Occipital lobe (tissue), 1 donor: ENCODE measurements at regions not wholly inside any gene's neighbourhood (a gene's known extent, or its start where the extent isn't known, plus 50 kb on each side); places are given as distances from the start of the nearest gene placed in this dataset.

Experiments
- DNase-seq: peaks from one replicate; lab custom pipeline; 2025; lab: John Stamatoyannopoulos, UW

DNA sequence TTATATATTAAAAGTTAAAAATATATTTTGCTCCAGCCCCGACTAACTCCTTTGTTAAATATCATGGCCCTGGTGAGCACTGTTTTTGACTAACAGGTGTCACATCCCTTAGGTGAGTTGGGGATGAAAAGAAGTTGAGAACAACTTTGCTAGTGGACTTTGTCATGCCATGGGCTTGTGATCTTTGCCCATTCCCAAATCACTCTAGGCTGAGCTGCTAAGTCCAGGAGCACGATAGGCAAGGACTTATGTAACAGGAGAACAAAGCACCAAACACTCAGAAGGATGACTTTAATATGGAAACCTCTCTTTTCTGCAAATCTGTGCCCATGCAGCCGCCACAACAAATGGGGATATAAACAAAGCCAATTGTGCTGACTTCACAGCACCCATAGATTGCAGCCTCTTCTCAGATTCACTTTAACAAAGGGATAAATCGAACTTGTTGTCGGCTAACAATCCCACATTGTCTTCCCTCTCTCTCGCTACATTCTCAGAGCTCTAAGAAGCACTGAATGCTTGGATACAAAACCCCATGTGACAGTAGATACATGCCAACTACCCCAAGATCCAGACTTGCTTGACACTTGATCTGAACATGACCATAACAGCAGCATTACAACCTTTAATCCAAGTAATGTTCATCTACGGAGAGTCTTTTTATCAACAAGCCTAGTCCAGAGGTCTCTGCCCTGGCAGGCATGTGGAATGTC lies 86.8 kb upstream of the CD180 start:
- DNase-seq, result peak; percentile 55

DNA sequence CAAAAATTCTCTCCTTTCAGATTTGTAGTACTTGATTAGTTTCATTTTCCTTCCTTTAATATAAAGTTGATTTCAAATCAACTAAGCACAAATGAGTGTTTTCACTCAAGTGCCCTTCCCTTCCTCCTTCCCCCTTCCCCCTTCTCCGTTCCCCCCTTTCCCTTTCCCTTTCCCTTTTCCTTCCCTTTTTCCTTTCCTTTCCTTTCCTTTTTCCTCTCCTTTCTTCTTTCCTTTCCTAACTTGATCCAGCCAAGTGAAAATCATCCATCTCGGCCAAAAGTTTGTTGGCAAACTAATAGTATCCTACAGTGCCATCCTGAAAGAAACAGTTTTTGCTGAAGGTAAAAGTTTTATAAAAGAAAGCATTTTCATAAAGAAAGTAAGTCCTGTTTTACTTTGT lies 85.3 kb upstream of the CD180 start:
- no peak for DNase-seq

DNA sequence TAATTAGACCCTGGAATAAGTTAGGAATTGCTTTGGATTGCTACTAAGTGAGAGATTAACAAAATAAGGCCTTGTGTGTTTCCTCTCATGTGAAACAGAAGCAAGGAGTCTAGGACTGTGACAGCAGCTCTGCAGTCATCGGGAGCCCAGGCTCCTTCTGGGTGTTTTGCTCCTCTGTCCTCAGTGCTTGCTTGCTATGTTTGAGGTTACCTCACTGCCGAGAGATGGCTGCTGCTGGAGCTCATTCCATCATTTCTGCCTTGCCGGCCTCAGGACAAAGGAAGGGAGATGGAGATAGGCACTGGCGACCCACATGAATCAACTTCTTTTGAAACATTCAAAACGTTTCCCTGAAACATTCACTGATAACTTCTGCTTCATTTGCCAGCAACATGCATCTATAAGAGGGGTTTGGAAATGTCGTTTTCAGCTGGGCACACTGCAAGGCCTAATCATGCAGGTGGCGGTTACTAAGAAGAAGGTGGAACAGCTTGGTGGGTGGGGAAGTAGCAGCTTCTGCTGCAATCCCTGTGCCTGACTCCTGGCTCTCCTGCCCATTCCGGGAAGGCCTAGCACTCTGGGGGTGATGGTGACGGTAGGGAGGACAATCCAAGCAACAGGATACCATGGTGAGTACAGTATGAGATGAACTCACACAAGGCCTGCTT lies 77.2 kb upstream of the CD180 start:
- DNase-seq, result no peak

DNA sequence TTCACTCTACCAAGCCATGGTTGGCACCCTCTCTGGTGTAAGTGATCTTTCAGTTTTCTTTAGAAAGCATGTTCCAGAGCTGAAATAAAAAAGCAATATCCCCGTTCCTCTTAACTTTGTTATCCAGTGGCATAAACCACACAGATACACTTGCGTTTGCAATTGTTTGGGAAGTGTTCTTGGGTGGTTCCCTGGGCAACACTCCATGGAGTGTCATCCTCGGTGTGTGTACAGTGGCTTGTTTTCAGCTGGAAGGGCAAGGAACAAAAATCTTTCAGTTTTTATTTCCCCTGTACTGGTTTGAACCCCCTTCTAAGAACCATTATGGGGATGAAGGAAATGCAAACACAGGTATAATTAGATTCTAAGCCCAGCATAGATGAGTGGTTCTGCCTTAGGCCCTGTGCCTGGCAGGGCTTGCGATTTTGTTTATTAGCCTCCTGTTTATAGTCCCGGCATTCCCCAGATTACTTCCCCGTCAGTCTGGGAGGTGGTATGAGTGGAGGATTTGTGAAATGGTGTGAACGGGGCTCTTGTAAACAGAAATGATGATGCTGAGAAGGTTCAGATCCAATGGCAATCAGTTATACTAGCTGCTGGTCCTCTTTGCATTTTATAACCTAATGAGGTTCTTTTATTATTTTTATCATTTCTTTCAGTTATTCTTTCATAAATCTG lies 76.0 kb upstream of the CD180 start:
- DNase-seq, result no peak

DNA sequence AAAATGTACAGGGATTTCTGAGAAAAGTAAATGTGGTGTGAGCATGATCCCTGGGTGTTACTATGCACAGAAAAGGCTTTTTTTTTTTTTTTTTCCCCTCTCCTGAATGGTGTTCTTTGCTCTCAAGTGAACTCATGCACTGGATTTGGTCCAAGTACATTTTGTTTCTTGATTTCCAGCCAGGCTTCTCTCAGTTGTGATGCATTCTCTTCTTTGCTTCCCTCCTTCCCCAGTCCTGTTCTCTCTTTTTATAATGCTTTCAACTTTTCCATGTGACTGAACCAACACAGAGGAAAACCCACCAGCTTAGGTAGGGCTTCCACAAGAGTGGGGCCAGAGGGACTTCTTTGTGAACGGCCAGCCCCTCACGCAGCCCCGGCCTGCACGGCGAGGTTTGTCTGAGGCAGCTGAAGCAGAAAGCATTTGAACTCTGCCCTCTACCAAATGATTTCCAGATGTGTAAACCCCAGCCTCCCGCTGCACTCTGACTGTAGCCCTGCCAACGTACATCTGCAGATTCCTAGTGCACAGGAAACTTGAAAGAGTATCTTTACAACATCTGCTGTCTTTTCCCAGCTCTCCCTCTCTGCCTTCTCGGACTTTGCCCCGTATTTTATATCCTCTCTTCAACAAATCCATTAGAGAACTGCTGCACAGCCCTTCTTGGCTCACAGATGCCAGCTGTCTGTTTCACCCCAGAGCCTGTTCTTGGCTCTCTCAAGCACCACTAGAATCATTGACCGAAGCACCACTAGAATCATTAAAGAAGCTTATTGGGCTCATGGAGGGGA lies 71.8 kb upstream of the CD180 start:
- peak; percentile 77 for DNase-seq

DNA sequence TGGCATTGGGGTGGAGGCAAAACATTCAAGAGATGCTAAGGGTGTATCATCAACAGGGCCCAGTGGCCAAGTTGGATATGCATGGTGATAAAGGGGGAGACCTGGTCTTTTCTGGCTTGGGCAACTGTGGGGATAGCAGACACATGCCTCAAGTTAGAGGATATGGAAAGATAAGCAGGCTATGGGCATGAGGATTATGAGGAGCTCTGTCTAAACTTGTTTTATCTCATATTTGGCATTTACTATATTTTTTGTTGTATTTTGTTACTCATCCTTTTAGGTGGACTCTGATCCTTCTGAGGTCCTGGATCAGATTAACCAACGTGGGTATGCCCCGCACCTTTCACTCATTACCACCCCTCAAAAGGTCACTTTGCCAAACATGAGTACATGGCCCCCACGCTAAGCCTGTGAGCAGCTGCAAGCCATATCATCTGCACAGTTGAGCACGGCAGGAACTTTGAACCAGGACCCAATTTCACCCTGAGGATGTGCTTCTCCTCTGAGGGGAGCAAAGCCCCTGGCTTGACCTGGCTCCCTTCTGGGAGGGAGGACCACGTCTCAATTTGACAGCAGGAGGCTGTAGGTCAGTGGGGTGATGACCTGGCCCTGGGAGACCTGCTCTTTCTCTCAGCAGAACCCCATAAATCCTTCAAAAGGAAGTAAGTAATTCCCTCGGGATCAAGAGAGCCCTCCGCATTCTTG lies 71.1 kb upstream of the CD180 start:
- no peak for DNase-seq

DNA sequence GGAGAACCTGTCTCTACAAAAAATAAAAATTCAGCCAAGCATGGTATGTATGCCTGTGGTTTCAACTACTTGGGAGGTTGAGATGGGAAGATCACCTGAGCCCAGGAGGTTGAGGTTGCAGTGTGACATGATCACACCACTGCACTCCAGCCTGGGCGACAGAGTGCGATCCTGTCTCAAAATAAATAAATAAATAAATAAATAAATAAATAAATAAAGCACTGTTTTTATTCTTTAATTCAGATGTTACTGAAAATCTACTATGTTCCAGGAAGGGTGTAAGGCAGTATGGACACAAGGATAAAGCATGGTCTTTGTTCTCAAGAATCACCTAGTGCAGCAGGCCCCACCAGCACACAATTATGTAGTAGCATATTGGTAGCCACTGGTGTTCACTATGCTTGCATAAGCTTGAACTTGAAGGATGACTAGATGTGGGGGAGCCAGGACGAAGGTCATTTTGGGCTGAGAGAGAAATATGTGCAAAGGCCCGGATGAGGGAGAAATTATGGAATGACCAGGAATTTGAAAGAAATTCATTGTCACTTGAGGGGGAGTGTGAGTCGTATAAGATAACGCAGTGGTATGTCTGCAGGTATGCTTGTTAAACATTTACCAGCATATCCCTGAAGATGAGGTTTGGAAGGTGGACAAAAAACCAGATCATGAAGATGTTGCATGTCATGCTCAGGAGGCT lies 70.2 kb upstream of the CD180 start:
- no peak for DNase-seq

DNA sequence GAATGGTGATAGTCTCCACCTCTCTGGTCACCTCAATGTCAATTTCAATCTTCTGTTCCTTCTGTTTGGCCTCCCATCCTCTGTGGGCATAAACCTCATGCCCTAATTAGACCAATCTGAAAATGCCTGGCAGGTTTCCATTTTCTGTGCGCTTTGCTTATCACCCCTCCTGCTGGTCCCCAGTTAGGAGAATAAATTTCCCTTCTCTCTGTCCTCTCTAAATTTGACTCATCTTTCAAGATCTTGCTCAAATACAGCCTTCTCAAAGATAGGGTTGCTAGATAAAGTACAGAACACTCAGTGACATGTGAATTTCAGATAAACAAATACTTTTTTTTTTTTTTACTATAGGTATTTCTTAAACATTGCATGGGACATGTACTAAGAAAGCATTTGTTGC lies 69.4 kb upstream of the CD180 start:
- DNase-seq, result no peak

DNA sequence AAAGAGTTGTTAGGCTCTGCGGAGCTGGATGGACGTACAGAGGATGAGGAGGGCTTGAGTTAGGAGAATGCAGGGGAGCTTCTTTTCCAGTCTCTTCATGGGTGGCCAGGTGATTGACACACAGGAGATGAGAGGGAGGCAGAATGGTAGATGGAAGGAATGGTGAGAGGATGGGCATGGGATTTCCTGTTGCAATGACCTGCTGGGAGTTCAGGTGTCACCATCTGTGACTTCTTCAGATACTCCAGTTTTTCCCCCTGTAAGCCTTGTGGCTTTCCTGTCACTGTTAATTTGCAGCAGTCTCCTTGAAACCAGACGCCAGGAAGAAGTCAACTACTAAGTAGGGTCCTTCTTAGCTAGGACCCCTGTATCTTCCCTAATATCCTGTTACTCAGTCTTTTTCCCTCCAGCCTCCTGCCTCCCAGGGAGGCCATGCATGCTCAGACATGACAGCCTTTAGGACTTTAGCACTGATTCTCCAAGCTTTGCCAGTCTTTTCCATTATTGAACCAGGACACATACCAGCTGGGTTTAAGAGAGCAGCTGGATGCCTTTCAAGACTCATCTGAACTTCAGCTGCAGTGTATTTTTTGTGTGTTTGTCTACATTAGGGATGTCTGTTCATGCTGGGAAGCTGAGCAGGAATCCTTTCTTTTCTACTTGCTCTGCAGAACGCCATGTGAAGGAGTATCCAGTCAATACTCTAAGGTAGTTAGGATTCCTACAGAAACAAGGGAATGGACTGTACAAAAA lies 67.2 kb upstream of the CD180 start:
- no peak for DNase-seq

DNA sequence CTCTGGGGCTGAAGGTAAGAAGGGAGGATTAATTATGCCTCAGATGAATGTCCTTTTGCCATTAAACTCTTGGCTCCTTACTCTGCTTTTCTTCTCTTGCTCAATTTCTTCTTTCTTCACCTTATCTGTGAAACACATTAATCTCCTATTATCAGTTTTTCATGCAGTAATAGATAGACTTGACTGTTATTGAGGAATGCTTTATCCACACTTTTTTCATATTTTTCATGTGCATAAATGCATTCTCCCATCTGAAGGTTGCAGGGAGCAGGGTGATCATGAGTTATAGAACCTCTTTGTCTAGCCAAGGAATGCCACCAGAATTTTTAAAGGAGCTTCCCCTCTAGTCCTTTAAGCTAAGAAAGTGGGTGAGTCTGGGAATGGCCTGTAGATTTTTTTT lies 66.4 kb upstream of the CD180 start:
- DNase-seq, result no peak

DNA sequence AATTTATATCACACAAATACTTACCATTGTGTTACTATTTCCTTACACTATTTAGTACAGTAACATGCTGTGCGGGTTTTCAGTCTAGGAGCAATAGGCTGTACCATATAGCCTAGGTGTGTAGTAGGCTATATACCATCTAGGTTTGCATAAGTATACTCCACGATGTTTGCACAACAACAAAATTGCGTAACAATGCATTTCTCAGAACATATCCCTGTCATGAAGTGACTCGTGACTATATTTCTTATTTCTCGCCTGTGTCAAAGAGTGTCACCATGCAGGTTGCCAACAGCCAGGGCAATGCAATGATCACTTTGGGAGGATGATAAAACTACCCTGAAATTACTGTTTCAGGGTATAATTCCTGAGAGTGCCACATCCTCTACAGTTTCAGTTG lies 65.6 kb upstream of the CD180 start:
- DNase-seq, result no peak

DNA sequence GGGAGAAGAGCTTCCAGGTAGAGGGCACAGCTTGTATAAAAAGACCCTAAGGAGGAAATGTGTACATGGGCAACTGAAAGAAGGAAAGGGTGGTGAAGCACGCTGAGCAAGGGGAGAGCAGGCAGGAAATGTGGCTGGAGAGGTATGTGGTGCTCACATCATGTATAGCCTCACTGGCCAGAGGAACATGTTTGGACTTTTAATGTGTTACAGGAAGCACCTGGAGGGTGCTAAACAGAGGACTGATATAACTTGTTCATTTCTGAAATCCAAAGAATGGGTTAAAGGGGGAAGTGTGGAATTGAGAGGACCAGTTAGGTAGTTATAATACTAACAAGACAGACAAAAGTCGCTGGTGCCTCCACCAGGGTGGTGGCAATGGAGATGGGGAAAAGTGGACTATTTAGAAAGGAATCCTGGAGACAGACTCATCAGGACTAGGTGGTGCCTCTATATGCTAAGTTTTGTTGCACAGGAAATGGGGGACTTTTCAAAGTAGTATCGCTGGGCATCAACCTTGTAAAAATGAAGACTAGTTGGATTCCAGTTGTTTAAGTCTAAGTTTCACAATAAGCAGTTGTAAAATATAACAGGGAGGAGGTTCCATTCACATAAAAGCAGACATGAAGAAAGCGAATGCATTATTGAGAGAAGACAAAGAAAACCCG lies 63.1 kb upstream of the CD180 start:
- DNase-seq, result no peak

DNA sequence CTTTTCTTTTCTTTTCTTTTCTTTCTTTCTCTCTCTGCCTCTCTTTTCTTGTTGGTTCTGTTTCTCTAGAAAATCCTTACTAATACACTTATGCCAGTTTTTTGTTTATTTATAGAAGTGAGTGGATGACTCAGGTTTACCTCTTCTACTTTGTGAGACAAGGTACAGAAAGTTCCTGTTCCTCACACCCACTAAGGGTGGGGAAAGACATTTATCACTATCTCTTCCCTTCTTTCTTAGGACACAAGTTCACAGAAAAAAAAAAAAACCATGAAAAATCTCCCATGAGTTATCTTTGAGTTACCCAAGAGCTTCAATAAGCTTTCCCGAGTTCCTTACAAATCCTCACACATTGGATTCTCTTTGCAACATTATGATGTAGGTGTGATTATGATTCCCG lies 60.9 kb upstream of the CD180 start:
- no peak for DNase-seq

DNA sequence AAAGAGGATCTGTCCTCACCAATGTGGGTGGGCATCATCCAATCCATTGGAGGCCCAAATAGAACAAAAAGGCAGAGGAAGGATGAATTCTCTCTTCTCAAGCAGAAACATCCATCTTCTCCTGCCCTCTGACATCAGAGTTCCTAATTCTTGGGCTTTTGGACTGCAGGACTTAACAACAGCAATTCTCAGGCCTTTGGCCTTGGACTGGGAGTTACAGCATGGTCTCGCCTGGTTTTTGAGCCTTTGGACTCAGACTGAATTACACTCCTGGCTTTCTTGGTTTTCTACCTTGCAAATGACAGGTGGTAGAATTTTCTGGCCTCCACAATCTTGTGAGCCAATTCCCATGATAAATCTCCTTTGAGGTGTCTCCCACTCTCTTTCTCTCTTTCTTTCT lies 60.5 kb upstream of the CD180 start:
- DNase-seq, result no peak

DNA sequence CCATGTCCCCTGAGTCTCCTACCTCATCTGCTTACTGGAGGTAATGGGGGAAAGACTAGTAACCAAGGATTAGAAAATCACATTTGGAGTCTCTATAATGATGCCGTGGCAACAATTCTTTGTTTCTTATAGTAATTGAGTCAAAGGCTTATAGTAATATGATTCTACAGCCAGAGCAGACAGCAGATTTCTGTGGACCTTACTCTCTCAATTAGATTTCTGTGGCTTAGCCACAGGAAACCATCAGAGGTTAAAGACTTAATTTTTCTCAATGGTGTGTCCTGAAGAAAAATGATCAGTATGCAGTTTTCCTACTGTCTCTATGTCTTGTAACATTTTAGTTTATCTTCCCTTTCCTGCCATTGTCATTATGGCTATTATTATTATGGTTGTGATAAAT lies 59.3 kb upstream of the CD180 start:
- no peak for DNase-seq

DNA sequence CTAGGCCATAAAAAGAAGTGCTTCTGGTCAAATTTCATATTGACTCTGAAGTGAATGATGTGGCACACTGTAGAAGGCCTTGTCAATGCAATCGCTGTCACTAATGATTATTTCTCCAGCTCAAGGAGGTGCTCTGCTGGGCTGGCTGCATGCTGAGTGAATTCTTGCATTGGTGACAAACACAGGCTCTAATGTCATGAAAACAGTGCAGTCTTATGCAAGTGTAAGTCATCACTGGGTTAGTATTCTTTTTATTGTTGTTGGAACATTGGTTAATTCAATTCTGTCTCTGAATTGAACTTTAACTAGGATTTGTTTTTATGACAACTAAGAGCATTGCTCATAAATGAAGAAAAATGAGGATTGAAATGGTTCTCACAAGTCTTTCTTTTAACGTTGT lies 57.3 kb upstream of the CD180 start:
- no peak for DNase-seq

DNA sequence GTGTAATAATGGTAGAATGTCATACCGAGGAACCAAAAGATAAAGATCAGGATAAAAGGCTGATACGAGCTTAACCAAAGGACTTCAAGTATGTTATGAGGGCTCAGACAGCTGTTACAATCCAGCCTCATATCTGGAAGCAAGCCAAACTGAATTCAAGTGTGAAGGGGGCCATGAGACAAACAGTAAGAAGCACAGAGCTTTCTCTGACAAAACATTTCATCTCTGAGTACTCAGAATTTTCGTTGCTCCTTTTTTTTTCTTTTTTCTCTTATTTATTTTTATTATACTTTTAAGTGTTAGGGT lies 52.9 kb upstream of the CD180 start:
- DNase-seq, result no peak

DNA sequence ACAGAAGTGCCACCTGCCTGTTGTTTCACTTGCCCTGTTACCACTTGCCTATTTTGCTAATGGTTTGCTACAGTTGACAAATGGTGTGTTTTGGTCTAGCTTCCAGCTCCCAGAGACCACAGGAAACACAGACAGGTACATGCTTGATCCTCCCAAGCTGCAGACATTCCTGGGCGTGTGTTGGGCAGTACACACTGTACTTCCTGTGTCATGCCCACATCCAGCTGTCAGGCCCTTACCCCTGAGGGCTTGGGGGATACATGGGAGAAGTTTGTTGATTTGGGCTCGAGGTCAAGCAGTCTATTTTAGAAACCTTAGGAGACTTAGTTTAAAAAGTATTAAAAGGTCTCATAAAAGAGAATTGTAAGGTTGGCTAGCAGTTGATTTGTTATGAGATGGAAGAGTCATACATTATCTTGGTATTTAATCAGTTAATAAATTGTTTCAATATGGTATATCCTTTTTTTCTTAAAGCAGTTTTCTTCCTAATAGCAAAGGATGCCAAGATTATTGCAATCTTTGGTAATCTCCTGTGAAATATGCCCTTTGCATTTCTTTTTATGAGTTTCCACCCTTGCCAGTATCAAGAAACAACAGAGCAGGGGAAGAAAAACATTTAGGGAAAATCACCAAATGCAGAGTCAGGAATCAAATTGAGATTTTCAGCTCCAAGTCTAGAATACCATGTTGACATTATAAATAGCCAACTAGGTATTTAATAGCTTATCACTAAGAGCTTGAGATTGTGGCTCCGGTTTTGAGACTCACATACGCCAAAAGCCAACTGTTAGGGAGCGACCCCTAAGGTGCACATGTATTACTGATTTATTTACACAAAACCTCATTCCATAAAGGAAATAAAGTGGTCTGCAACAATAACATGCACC lies 52.3 kb upstream of the CD180 start:
- no peak for DNase-seq
